ENCODE measurements at regions not wholly inside any gene's neighbourhood (a gene's known extent, or its start where the extent isn't known, plus 50 kb on each side); places are given as distances from the start of the nearest gene placed in this dataset.
A peak's percentile ranks its signal among the peaks of the same experiment; 100 is the strongest.

GRCh38 chr9:88326936-88327335 is 61.3 kb upstream of the SPIN1 start:
- Histone ChIP-seq H3K4me1 (ENCODE audit: insufficient read depth, low read length) (no peaks in the 10 kb centered on the region), H3K36me3 (ENCODE audit: insufficient read depth, low read length) (no peaks in the 10 kb centered on the region), H3K9ac (ENCODE audit: low read depth, low read length) (no peak overlapping the region), H3K9me3 (ENCODE audit: control insufficient read depth, insufficient read depth, low read length) (no peaks in the 10 kb centered on the region)

GRCh38 chr9:88326015-88326414 is 62.2 kb upstream of the SPIN1 start:
- Histone ChIP-seq H3K9ac (ENCODE audit: low read depth, low read length) (no peak overlapping the region), H3K36me3 (ENCODE audit: insufficient read depth, low read length) (no peaks in the 10 kb centered on the region), H3K4me1 (ENCODE audit: insufficient read depth, low read length) (no peaks in the 10 kb centered on the region), H3K9me3 (ENCODE audit: control insufficient read depth, insufficient read depth, low read length) (no peaks in the 10 kb centered on the region)

GRCh38 chr9:88322906-88323566 is 65.2 kb upstream of the SPIN1 start:
- Histone ChIP-seq H3K9me3 (ENCODE audit: control insufficient read depth, insufficient read depth, low read length) (no peaks in the 10 kb centered on the region), H3K36me3 (ENCODE audit: insufficient read depth, low read length) (no peaks in the 10 kb centered on the region), H3K9ac (ENCODE audit: low read depth, low read length) (no peak overlapping the region), H3K4me1 (ENCODE audit: insufficient read depth, low read length) (no peaks in the 10 kb centered on the region; the same call in 1 of the 2 replicates)

GRCh38 chr9:88321764-88322163 is 66.5 kb upstream of the SPIN1 start:
- Histone ChIP-seq H3K9me3 (ENCODE audit: control insufficient read depth, insufficient read depth, low read length) (no peaks in the 10 kb centered on the region), H3K9ac (ENCODE audit: low read depth, low read length) (no peak overlapping the region), H3K36me3 (ENCODE audit: insufficient read depth, low read length) (no peaks in the 10 kb centered on the region), H3K4me1 (ENCODE audit: insufficient read depth, low read length) (no peaks in the 10 kb centered on the region; the same call in 1 of the 2 replicates)

- no peaks in the 10 kb centered on the region for H3K9me3 ChIP-seq (ENCODE audit: control insufficient read depth, insufficient read depth, low read length)
- no peaks in the 10 kb centered on the region; the same call in 1 of the 2 replicates for H3K4me1 ChIP-seq (ENCODE audit: insufficient read depth, low read length)
- H3K9ac ChIP-seq (ENCODE audit: low read depth, low read length) = no peak overlapping the region
- H3K36me3 ChIP-seq (ENCODE audit: insufficient read depth, low read length) = no peaks in the 10 kb centered on the region
Measured at GRCh38 chr9:88320748-88321415, 67.4 kb upstream of the SPIN1 start.

GRCh38 chr9:88319936-88320747 is 68.1 kb upstream of the SPIN1 start:
- no peak overlapping the region for H3K9ac ChIP-seq (ENCODE audit: low read depth, low read length)
- no peaks in the 10 kb centered on the region for H3K36me3 ChIP-seq (ENCODE audit: insufficient read depth, low read length)
- no peaks in the 10 kb centered on the region for H3K9me3 ChIP-seq (ENCODE audit: control insufficient read depth, insufficient read depth, low read length)
- no peaks in the 10 kb centered on the region; the same call in 1 of the 2 replicates for H3K4me1 ChIP-seq (ENCODE audit: insufficient read depth, low read length)

GRCh38 chr9:88313364-88314220 is 74.7 kb upstream of the SPIN1 start:
- Histone ChIP-seq H3K4me1 (ENCODE audit: insufficient read depth, low read length) (peaks cover 24% of the 10 kb centered on the region), H3K9ac (ENCODE audit: low read depth, low read length) (peak overlapping the region; percentile 32; the same call in 1 of the 2 replicates), H3K36me3 (ENCODE audit: insufficient read depth, low read length) (no peaks in the 10 kb centered on the region), H3K9me3 (ENCODE audit: control insufficient read depth, insufficient read depth, low read length) (no peaks in the 10 kb centered on the region)

- no peak overlapping the region for H3K9ac ChIP-seq (ENCODE audit: low read depth, low read length)
- no peaks in the 10 kb centered on the region for H3K9me3 ChIP-seq (ENCODE audit: control insufficient read depth, insufficient read depth, low read length)
- H3K36me3 ChIP-seq (ENCODE audit: insufficient read depth, low read length) = no peaks in the 10 kb centered on the region
- peaks cover 24% of the 10 kb centered on the region for H3K4me1 ChIP-seq (ENCODE audit: insufficient read depth, low read length)
Measured at GRCh38 chr9:88312517-88313103, 75.6 kb upstream of the SPIN1 start.

- Histone ChIP-seq H3K9ac (ENCODE audit: low read depth, low read length) (no peak overlapping the region), H3K36me3 (ENCODE audit: insufficient read depth, low read length) (no peaks in the 10 kb centered on the region), H3K9me3 (ENCODE audit: control insufficient read depth, insufficient read depth, low read length) (no peaks in the 10 kb centered on the region), H3K4me1 (ENCODE audit: insufficient read depth, low read length) (peaks cover 24% of the 10 kb centered on the region)
Measured at GRCh38 chr9:88312045-88312444, 76.2 kb upstream of the SPIN1 start.

- no peaks in the 10 kb centered on the region for H3K9me3 ChIP-seq (ENCODE audit: control insufficient read depth, insufficient read depth, low read length)
- no peak overlapping the region; the same call in 1 of the 2 replicates for H3K9ac ChIP-seq (ENCODE audit: low read depth, low read length)
- no peaks in the 10 kb centered on the region for H3K36me3 ChIP-seq (ENCODE audit: insufficient read depth, low read length)
- H3K4me1 ChIP-seq (ENCODE audit: insufficient read depth, low read length) = peaks cover 24% of the 10 kb centered on the region
Measured at GRCh38 chr9:88310310-88310980, 77.8 kb upstream of the SPIN1 start.

- H3K4me1 ChIP-seq (ENCODE audit: insufficient read depth, low read length) = peaks cover 24% of the 10 kb centered on the region
- H3K9ac ChIP-seq (ENCODE audit: low read depth, low read length) = no peak overlapping the region
- H3K36me3 ChIP-seq (ENCODE audit: insufficient read depth, low read length) = no peaks in the 10 kb centered on the region
- H3K9me3 ChIP-seq (ENCODE audit: control insufficient read depth, insufficient read depth, low read length) = no peaks in the 10 kb centered on the region
Measured at GRCh38 chr9:88308831-88309560, 79.2 kb upstream of the SPIN1 start.

- Histone ChIP-seq H3K9ac (ENCODE audit: low read depth, low read length) (no peak overlapping the region), H3K36me3 (ENCODE audit: insufficient read depth, low read length) (no peaks in the 10 kb centered on the region), H3K4me1 (ENCODE audit: insufficient read depth, low read length) (peaks cover 13% of the 10 kb centered on the region), H3K9me3 (ENCODE audit: control insufficient read depth, insufficient read depth, low read length) (no peaks in the 10 kb centered on the region)
Measured at GRCh38 chr9:88307136-88307535, 81.1 kb upstream of the SPIN1 start.

All from ES-I3 (cell line).